ENCODE measurements at regions not wholly inside any gene's neighbourhood (a gene's known extent, or its start where the extent isn't known, plus 50 kb on each side); places are given as distances from the start of the nearest gene placed in this dataset.

DNA sequence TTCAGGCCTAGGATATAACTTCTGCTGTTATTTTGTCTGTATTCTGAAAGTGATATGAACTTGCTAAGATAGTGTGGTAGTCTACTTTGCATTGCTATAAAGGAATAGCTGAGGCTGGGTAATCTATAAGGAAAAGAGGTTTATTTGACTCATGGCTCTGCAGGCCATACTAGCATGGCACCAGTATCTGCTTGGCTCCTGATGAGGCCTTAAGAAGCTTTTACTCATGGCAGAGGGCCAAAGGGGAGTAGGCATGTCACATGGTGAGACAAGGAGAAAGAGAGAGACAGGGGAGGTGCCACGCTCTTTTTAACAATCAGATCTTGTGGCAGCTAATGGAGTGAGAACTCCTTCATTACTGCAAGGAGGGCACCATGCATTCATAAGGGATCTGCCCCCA is 247.3 kb downstream of the GPAT3 start (continued):
- TF ChIP-seq, protein P1, sequence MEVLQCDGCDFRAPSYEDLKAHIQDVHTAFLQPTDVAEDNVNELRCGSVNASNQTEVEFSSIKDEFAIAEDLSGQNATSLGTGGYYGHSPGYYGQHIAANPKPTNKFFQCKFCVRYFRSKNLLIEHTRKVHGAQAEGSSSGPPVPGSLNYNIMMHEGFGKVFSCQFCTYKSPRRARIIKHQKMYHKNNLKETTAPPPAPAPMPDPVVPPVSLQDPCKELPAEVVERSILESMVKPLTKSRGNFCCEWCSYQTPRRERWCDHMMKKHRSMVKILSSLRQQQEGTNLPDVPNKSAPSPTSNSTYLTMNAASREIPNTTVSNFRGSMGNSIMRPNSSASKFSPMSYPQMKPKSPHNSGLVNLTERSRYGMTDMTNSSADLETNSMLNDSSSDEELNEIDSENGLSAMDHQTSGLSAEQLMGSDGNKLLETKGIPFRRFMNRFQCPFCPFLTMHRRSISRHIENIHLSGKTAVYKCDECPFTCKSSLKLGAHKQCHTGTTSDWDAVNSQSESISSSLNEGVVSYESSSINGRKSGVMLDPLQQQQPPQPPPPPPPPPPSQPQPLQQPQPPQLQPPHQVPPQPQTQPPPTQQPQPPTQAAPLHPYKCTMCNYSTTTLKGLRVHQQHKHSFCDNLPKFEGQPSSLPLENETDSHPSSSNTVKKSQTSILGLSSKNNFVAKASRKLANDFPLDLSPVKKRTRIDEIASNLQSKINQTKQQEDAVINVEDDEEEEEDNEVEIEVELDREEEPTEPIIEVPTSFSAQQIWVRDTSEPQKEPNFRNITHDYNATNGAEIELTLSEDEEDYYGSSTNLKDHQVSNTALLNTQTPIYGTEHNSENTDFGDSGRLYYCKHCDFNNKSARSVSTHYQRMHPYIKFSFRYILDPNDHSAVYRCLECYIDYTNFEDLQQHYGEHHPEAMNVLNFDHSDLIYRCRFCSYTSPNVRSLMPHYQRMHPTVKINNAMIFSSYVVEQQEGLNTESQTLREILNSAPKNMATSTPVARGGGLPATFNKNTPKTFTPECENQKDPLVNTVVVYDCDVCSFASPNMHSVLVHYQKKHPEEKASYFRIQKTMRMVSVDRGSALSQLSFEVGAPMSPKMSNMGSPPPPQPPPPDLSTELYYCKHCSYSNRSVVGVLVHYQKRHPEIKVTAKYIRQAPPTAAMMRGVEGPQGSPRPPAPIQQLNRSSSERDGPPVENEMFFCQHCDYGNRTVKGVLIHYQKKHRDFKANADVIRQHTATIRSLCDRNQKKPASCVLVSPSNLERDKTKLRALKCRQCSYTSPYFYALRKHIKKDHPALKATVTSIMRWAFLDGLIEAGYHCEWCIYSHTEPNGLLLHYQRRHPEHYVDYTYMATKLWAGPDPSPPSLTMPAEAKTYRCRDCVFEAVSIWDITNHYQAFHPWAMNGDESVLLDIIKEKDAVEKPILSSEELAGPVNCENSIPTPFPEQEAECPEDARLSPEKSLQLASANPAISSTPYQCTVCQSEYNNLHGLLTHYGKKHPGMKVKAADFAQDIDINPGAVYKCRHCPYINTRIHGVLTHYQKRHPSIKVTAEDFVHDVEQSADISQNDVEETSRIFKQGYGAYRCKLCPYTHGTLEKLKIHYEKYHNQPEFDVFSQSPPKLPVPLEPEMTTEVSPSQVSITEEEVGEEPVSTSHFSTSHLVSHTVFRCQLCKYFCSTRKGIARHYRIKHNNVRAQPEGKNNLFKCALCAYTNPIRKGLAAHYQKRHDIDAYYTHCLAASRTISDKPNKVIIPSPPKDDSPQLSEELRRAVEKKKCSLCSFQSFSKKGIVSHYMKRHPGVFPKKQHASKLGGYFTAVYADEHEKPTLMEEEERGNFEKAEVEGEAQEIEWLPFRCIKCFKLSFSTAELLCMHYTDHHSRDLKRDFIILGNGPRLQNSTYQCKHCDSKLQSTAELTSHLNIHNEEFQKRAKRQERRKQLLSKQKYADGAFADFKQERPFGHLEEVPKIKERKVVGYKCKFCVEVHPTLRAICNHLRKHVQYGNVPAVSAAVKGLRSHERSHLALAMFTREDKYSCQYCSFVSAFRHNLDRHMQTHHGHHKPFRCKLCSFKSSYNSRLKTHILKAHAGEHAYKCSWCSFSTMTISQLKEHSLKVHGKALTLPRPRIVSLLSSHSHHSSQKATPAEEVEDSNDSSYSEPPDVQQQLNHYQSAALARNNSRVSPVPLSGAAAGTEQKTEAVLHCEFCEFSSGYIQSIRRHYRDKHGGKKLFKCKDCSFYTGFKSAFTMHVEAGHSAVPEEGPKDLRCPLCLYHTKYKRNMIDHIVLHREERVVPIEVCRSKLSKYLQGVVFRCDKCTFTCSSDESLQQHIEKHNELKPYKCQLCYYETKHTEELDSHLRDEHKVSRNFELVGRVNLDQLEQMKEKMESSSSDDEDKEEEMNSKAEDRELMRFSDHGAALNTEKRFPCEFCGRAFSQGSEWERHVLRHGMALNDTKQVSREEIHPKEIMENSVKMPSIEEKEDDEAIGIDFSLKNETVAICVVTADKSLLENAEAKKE (CRISPR knock-in tag; IDR thresholded peaks at IDR 0.05): no peak

DNA sequence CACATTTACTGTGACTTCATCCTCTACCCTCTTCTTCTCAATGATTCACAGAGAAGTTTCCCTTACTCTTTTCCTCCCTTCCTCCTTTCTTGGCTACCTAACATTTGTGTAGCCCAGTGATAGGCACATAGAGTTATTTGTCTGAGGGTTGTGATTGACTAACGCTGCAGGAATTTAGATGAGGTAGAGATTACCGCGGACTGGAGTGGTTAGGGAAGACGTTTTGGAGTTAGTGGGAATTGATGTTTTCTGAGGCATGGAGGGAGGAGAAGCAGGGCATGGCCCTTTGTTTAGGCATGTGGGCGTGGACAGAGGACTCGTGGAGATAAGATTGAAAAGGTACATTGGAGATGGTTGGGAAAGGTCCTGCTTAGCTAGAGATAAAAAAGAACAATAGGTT is 246.7 kb downstream of the GPAT3 start:
- H3K4me2 ChIP-seq: no peak overlapping the region
- no peak for TF ChIP-seq CREB1 (CRISPR knock-in tag; IDR thresholded peaks at IDR 0.05; ENCODE audit: low read depth)
- TF ChIP-seq ZNF114 (CRISPR knock-in tag; IDR thresholded peaks at IDR 0.05): no peak
- TF ChIP-seq ZNF331 (CRISPR knock-in tag; IDR thresholded peaks at IDR 0.05; ENCODE audit: low read depth): no peak
- TF ChIP-seq, protein P2, sequence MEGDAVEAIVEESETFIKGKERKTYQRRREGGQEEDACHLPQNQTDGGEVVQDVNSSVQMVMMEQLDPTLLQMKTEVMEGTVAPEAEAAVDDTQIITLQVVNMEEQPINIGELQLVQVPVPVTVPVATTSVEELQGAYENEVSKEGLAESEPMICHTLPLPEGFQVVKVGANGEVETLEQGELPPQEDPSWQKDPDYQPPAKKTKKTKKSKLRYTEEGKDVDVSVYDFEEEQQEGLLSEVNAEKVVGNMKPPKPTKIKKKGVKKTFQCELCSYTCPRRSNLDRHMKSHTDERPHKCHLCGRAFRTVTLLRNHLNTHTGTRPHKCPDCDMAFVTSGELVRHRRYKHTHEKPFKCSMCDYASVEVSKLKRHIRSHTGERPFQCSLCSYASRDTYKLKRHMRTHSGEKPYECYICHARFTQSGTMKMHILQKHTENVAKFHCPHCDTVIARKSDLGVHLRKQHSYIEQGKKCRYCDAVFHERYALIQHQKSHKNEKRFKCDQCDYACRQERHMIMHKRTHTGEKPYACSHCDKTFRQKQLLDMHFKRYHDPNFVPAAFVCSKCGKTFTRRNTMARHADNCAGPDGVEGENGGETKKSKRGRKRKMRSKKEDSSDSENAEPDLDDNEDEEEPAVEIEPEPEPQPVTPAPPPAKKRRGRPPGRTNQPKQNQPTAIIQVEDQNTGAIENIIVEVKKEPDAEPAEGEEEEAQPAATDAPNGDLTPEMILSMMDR (conservative IDR thresholded peaks at IDR 0.05; ENCODE audit: low read depth in 2 of 2): no peak
- TF ChIP-seq STAT1 (IDR thresholded peaks at IDR 0.05; ENCODE audit: unreplicated experiment): no peak
- TF ChIP-seq, protein P3, sequence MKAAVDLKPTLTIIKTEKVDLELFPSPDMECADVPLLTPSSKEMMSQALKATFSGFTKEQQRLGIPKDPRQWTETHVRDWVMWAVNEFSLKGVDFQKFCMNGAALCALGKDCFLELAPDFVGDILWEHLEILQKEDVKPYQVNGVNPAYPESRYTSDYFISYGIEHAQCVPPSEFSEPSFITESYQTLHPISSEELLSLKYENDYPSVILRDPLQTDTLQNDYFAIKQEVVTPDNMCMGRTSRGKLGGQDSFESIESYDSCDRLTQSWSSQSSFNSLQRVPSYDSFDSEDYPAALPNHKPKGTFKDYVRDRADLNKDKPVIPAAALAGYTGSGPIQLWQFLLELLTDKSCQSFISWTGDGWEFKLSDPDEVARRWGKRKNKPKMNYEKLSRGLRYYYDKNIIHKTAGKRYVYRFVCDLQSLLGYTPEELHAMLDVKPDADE (IDR thresholded peaks at IDR 0.05): no peak
- no peak overlapping the region for H3K27ac ChIP-seq (ENCODE audit: low read depth)
- H4K20me1 ChIP-seq (replicated peaks; ENCODE audit: insufficient read depth): no peaks in the 10 kb centered on the region
- Mint-ChIP-seq H3K4me1 (peaks cover 30% of the 10 kb centered on the region), H3K36me3 (ENCODE audit: low read depth) (no peaks in the 10 kb centered on the region), H3K27ac (no peak overlapping the region), H3K4me3 (no peak overlapping the region), H3K9me3 (no peaks in the 10 kb centered on the region; the same call in 2 of the 3 replicates), H3K27me3 (ENCODE audit: insufficient read depth, low read depth, poor library complexity) (no peaks in the 10 kb centered on the region)
- H3F3A ChIP-seq (replicated peaks; ENCODE audit: low read depth): no peaks in the 10 kb centered on the region
- H3K36me3 ChIP-seq (ENCODE audit: insufficient read depth): no peaks in the 10 kb centered on the region
- peak overlapping the region; percentile 67; the same call in 1 of the 2 replicates for H2AFZ ChIP-seq
- peaks cover 9% of the 10 kb centered on the region; the same call in 1 of the 2 replicates for H3K9me2 ChIP-seq (ENCODE audit: insufficient read depth)
- H3K4me1 ChIP-seq (ENCODE audit: insufficient read depth): peaks cover 25% of the 10 kb centered on the region
- H3K79me2 ChIP-seq (replicated peaks; ENCODE audit: insufficient read depth): no peaks in the 10 kb centered on the region
- no peak overlapping the region for H3K4me3 ChIP-seq
- no peak for DNase-seq (ENCODE audit: low spot score)
- H3K27me3 ChIP-seq (ENCODE audit: insufficient read depth): no peaks in the 10 kb centered on the region
- ATAC-seq: no peak

Data from GM23338 (cell line).